Caco-2 (cell line): ENCODE measurements at regions not wholly inside any gene's neighbourhood (a gene's known extent, or its start where the extent isn't known, plus 50 kb on each side); places are given as distances from the start of the nearest gene placed in this dataset.

Experiments used
- BruUV-seq: library from RNA; stranded (reverse); fragments of 400-500 nt; replicated peaks from 2 replicates; lab custom pipeline; 2021; lab: Mats Ljungman, UMichigan
- CTCF ChIA-PET: fragments of 300-600 bp; sonication (Branson Sonifier 250); formaldehyde crosslinking; loops from one replicate; lab custom pipeline; 2022; ENCODE audit warnings: antibody characterized with exemption; lab: Charles Lee
- POLR2A ChIA-PET: fragments of 300-600 bp; sonication (Branson Sonifier 250); formaldehyde crosslinking; loops from one replicate; lab custom pipeline; 2022; ENCODE audit warnings: antibody characterized with exemption; lab: Charles Lee
- DNase-seq, 2 experiments: peaks; one replicate each; pipeline versions ENCODE4 v3.0.0 to v3.0.0-alpha.2; 2020 to 2022
- H3K27me3 ChIP-seq: replicated peaks from 2 replicates; pipeline ENCODE4 v1.6.0; 2011; ENCODE audit warnings: low read length; ENCODE audit not compliant: control insufficient read depth, insufficient read depth
- H3K36me3 ChIP-seq: 2 replicates; pipeline ENCODE4 v1.5.1; 2011; ENCODE audit warnings: low read length; ENCODE audit not compliant: control insufficient read depth, insufficient read depth
- H3K4me1 ChIP-seq: fragments of 250-450 bp; sonication (Bioruptor Pico); 2 replicates; pipeline ENCODE4 v1.5.1; 2020; ENCODE audit warnings: mild to moderate bottlenecking
- H3K4me3 ChIP-seq: 2 replicates; pipeline ENCODE4 v1.5.1; 2011; ENCODE audit warnings: low read depth, mild to moderate bottlenecking, control low read depth, low read length
- H3K9me3 ChIP-seq: fragments of 250-450 bp; sonication (Bioruptor Pico); 2 replicates; pipeline ENCODE4 v1.5.1; 2020; ENCODE audit warnings: mild to moderate bottlenecking, moderate library complexity
- H3K27ac Mint-ChIP-seq: one replicate; pipeline ENCODE4 v1.8.0; 2022; ENCODE audit warnings: mixed read lengths; ENCODE audit not compliant: unreplicated experiment
- H3K27me3 Mint-ChIP-seq: one replicate; pipeline ENCODE4 v1.8.0; 2022; ENCODE audit warnings: mixed read lengths; ENCODE audit not compliant: insufficient read depth, unreplicated experiment
- H3K36me3 Mint-ChIP-seq: one replicate; pipeline ENCODE4 v1.8.0; 2022; ENCODE audit warnings: mild to moderate bottlenecking, mixed read lengths; ENCODE audit not compliant: insufficient read depth, unreplicated experiment
- H3K4me1 Mint-ChIP-seq: one replicate; pipeline ENCODE4 v1.8.0; 2022; ENCODE audit warnings: low read depth, mixed read lengths; ENCODE audit not compliant: unreplicated experiment
- H3K4me3 Mint-ChIP-seq: one replicate; pipeline ENCODE4 v1.8.0; 2022; ENCODE audit warnings: mild to moderate bottlenecking, moderate library complexity, mixed read lengths; ENCODE audit not compliant: unreplicated experiment
- H3K9me3 Mint-ChIP-seq: one replicate; pipeline ENCODE4 v1.8.0; 2022; ENCODE audit warnings: mixed read lengths; ENCODE audit not compliant: unreplicated experiment
- intact Hi-C: fragments of 100-400 bp; cut with micrococcal nuclease; formaldehyde crosslinking; loops from one replicate; pipeline ENCODE4 v1.10.0; 2022; ENCODE audit not compliant: unreplicated experiment
- TF ChIP-seq, protein P1 (sequence below), 2 experiments: fragments of 200-600 bp in 1 of 2; IDR thresholded peaks; 1 replicate in 1 of 2; 2 replicates in 1 of 2; pipeline versions ENCODE4 v1.5.1 to v1.8.0; 2011 to 2022; ENCODE audit warnings: antibody characterized with exemption in 1 of 2, control low read depth in 1 of 2, inconsistent platforms in 1 of 2, low read depth in 1 of 2, low read length in 1 of 2, mild to moderate bottlenecking in 1 of 2, moderate library complexity in 1 of 2; ENCODE audit not compliant: insufficient read depth in 1 of 2, severe bottlenecking in 1 of 2, unreplicated experiment in 1 of 2

DNA sequence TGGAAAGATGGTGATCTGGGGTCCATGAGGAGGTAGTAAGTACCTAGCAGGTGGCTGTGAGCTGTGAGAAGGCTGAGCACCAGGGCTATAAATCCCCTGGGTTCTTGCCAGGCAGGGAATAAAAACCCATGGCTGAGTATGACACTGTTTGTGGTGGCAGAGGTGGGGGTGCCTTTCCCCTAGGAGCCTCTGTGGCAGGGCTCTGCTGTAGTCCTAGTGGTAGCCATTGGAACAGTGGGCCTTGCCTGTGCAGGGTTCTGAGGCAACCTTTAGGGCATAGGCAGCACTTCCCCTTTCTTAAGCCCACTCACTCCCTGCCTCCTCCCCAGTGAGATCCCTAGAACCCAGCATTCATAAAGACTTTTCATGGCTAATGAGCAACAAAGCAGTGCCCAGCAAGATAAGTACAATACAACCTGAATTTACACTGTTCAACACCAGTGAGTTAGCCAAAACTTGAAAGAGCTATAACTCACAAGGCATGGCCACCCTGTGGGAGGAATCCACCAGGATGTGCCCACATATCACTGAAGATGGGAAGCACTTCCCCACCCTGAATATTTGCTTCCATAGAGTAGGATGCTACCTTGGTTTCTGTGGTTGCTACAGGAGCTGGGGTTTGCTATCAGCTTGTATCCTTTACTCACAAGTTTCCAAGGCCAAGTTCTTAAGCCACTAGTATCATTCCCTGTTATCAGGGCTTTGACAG, 100.9 kb upstream of the NEUROD1 start:
- peaks cover 44% of the 10 kb centered on the region for H3K4me1 Mint-ChIP-seq
- no peaks in the 10 kb centered on the region for H3K27me3 Mint-ChIP-seq
- TF ChIP-seq, protein P1, sequence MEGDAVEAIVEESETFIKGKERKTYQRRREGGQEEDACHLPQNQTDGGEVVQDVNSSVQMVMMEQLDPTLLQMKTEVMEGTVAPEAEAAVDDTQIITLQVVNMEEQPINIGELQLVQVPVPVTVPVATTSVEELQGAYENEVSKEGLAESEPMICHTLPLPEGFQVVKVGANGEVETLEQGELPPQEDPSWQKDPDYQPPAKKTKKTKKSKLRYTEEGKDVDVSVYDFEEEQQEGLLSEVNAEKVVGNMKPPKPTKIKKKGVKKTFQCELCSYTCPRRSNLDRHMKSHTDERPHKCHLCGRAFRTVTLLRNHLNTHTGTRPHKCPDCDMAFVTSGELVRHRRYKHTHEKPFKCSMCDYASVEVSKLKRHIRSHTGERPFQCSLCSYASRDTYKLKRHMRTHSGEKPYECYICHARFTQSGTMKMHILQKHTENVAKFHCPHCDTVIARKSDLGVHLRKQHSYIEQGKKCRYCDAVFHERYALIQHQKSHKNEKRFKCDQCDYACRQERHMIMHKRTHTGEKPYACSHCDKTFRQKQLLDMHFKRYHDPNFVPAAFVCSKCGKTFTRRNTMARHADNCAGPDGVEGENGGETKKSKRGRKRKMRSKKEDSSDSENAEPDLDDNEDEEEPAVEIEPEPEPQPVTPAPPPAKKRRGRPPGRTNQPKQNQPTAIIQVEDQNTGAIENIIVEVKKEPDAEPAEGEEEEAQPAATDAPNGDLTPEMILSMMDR (IDR thresholded peaks at IDR 0.05; ENCODE audit: insufficient read depth in 1 of 2, low read depth in 1 of 2, low read length in 1 of 2, severe bottlenecking in 1 of 2, unreplicated experiment in 1 of 2) = no peak
- no TSS peak for BruUV-seq
- intact Hi-C loops = no loop called here
- H3K4me3 Mint-ChIP-seq = no peak overlapping the region
- no peak for DNase-seq
- ChIA-PET POLR2A (no interaction called here), CTCF (interaction anchor here (1.0 kb wide), 1 partner anchor 38 kb away, joined by 3 read pairs; no protein-coding TSS in a partner anchor)
- H3K36me3 ChIP-seq = no peaks in the 10 kb centered on the region
- no peaks in the 10 kb centered on the region for H3K9me3 Mint-ChIP-seq
- H3K27ac Mint-ChIP-seq = no peak overlapping the region
- H3K27me3 ChIP-seq = no peaks in the 10 kb centered on the region
- H3K9me3 ChIP-seq = no peaks in the 10 kb centered on the region
- H3K36me3 Mint-ChIP-seq = no peaks in the 10 kb centered on the region
- no peak overlapping the region for H3K4me3 ChIP-seq
- peaks cover 71% of the 10 kb centered on the region for H3K4me1 ChIP-seq

GRCh38 chr2:181782660-181783059, 102.3 kb upstream of the NEUROD1 start:
- Histone ChIP-seq H3K4me3 (no peak overlapping the region), H3K27me3 (no peaks in the 10 kb centered on the region), H3K9me3 (no peaks in the 10 kb centered on the region), H3K4me1 (peaks cover 73% of the 10 kb centered on the region), H3K36me3 (no peaks in the 10 kb centered on the region)
- no TSS peak for BruUV-seq
- H3K4me3 Mint-ChIP-seq = no peak overlapping the region
- CTCF ChIA-PET = no interaction called here
- H3K36me3 Mint-ChIP-seq = no peaks in the 10 kb centered on the region
- TF ChIP-seq, protein P1 (IDR thresholded peaks at IDR 0.05; ENCODE audit: insufficient read depth in 1 of 2, low read depth in 1 of 2, low read length in 1 of 2, severe bottlenecking in 1 of 2, unreplicated experiment in 1 of 2) = no peak
- POLR2A ChIA-PET = no interaction called here
- H3K4me1 Mint-ChIP-seq = peaks cover 51% of the 10 kb centered on the region
- peak; percentile 46 to 72 for DNase-seq
- H3K27me3 Mint-ChIP-seq = no peaks in the 10 kb centered on the region
- no peak overlapping the region for H3K27ac Mint-ChIP-seq
- intact Hi-C loops = no loop called here
- H3K9me3 Mint-ChIP-seq = no peaks in the 10 kb centered on the region

GRCh38 chr2:181784556-181784955, 104.2 kb upstream of the NEUROD1 start:
- Mint-ChIP-seq H3K4me3 (no peak overlapping the region), H3K9me3 (no peaks in the 10 kb centered on the region), H3K4me1 (peaks cover 51% of the 10 kb centered on the region), H3K36me3 (no peaks in the 10 kb centered on the region), H3K27me3 (no peaks in the 10 kb centered on the region), H3K27ac (no peak overlapping the region)
- intact Hi-C loops = no loop called here
- CTCF ChIA-PET = interaction anchor here (0.6 kb wide), 1 partner anchor 203 kb away, joined by 3 read pairs; no protein-coding TSS in a partner anchor
- POLR2A ChIA-PET = interaction anchor here (0.5 kb wide), 1 partner anchor 42 kb away, joined by 3 read pairs; no protein-coding TSS in a partner anchor
- Histone ChIP-seq H3K9me3 (no peaks in the 10 kb centered on the region), H3K36me3 (no peaks in the 10 kb centered on the region), H3K4me1 (peaks cover 66% of the 10 kb centered on the region), H3K27me3 (no peaks in the 10 kb centered on the region), H3K4me3 (no peak overlapping the region)
- no peak for DNase-seq
- TF ChIP-seq, protein P1 (IDR thresholded peaks at IDR 0.05; ENCODE audit: insufficient read depth in 1 of 2, low read depth in 1 of 2, low read length in 1 of 2, severe bottlenecking in 1 of 2, unreplicated experiment in 1 of 2) = no peak
- no TSS peak for BruUV-seq
